ENCODE measurements at regions not wholly inside any gene's neighbourhood (a gene's known extent, or its start where the extent isn't known, plus 50 kb on each side); places are given as distances from the start of the nearest gene placed in this dataset.
A peak's percentile ranks its signal among the peaks of the same experiment; 100 is the strongest.

- TF ChIP-seq POLR2AphosphoS5 (IDR thresholded peaks at IDR 0.05; ENCODE audit: low read length) = peak; percentile 88
- TF ChIP-seq SUPT20H (IDR thresholded peaks at IDR 0.05; ENCODE audit: borderline replicate concordance, control insufficient read depth, low read depth, low read length) = no peak
- TF ChIP-seq, protein P1, sequence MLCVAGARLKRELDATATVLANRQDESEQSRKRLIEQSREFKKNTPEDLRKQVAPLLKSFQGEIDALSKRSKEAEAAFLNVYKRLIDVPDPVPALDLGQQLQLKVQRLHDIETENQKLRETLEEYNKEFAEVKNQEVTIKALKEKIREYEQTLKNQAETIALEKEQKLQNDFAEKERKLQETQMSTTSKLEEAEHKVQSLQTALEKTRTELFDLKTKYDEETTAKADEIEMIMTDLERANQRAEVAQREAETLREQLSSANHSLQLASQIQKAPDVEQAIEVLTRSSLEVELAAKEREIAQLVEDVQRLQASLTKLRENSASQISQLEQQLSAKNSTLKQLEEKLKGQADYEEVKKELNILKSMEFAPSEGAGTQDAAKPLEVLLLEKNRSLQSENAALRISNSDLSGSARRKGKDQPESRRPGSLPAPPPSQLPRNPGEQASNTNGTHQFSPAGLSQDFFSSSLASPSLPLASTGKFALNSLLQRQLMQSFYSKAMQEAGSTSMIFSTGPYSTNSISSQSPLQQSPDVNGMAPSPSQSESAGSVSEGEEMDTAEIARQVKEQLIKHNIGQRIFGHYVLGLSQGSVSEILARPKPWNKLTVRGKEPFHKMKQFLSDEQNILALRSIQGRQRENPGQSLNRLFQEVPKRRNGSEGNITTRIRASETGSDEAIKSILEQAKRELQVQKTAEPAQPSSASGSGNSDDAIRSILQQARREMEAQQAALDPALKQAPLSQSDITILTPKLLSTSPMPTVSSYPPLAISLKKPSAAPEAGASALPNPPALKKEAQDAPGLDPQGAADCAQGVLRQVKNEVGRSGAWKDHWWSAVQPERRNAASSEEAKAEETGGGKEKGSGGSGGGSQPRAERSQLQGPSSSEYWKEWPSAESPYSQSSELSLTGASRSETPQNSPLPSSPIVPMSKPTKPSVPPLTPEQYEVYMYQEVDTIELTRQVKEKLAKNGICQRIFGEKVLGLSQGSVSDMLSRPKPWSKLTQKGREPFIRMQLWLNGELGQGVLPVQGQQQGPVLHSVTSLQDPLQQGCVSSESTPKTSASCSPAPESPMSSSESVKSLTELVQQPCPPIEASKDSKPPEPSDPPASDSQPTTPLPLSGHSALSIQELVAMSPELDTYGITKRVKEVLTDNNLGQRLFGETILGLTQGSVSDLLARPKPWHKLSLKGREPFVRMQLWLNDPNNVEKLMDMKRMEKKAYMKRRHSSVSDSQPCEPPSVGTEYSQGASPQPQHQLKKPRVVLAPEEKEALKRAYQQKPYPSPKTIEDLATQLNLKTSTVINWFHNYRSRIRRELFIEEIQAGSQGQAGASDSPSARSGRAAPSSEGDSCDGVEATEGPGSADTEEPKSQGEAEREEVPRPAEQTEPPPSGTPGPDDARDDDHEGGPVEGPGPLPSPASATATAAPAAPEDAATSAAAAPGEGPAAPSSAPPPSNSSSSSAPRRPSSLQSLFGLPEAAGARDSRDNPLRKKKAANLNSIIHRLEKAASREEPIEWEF (IDR thresholded peaks at IDR 0.05; ENCODE audit: insufficient replicate concordance, low read depth, low read length) = peak; percentile 96
- TF ChIP-seq, protein P2, sequence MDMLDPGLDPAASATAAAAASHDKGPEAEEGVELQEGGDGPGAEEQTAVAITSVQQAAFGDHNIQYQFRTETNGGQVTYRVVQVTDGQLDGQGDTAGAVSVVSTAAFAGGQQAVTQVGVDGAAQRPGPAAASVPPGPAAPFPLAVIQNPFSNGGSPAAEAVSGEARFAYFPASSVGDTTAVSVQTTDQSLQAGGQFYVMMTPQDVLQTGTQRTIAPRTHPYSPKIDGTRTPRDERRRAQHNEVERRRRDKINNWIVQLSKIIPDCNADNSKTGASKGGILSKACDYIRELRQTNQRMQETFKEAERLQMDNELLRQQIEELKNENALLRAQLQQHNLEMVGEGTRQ (IDR thresholded peaks at IDR 0.05; ENCODE audit: borderline replicate concordance, low read depth, low read length) = no peak
- TF ChIP-seq ZZZ3 (IDR thresholded peaks at IDR 0.05; ENCODE audit: control insufficient read depth, insufficient read length, low read depth) = no peak
- TF ChIP-seq MTA2 (IDR thresholded peaks at IDR 0.05; ENCODE audit: low read depth) = peak; percentile 85
- TF ChIP-seq IRF4 (IDR thresholded peaks at IDR 0.05; ENCODE audit: low read depth, low read length) = peak; percentile 98
- TF ChIP-seq PML (IDR thresholded peaks at IDR 0.05; ENCODE audit: low read length) = no peak
- TF ChIP-seq ZNF207 (IDR thresholded peaks at IDR 0.05; ENCODE audit: borderline replicate concordance) = peak; percentile 78; the same call in 1 of the 2 replicates
- TF ChIP-seq RB1 (IDR thresholded peaks at IDR 0.05; ENCODE audit: borderline replicate concordance) = peak; percentile 54; the same call in 1 of the 2 replicates
- TF ChIP-seq, protein P3, sequence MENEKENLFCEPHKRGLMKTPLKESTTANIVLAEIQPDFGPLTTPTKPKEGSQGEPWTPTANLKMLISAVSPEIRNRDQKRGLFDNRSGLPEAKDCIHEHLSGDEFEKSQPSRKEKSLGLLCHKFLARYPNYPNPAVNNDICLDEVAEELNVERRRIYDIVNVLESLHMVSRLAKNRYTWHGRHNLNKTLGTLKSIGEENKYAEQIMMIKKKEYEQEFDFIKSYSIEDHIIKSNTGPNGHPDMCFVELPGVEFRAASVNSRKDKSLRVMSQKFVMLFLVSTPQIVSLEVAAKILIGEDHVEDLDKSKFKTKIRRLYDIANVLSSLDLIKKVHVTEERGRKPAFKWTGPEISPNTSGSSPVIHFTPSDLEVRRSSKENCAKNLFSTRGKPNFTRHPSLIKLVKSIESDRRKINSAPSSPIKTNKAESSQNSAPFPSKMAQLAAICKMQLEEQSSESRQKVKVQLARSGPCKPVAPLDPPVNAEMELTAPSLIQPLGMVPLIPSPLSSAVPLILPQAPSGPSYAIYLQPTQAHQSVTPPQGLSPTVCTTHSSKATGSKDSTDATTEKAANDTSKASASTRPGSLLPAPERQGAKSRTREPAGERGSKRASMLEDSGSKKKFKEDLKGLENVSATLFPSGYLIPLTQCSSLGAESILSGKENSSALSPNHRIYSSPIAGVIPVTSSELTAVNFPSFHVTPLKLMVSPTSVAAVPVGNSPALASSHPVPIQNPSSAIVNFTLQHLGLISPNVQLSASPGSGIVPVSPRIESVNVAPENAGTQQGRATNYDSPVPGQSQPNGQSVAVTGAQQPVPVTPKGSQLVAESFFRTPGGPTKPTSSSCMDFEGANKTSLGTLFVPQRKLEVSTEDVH (IDR thresholded peaks at IDR 0.05; ENCODE audit: low read depth, partially characterized antibody) = peak; percentile 18
- TF ChIP-seq GATAD2B (conservative IDR thresholded peaks at IDR 0.05; ENCODE audit: low read depth) = peak; percentile 98
- TF ChIP-seq MYC (IDR thresholded peaks at IDR 0.05; ENCODE audit: insufficient read depth, insufficient read length, insufficient replicate concordance, low read length, severe bottlenecking) = peak; percentile 61
- 0 out of 2 replicates have a peak, but pooled peaks have one; percentile 6 for TF ChIP-seq POLR2AphosphoS2 (IDR thresholded peaks at IDR 0.05; ENCODE audit: low read depth, low read length)
- peak; percentile 60 for TF ChIP-seq SMAD1 (IDR thresholded peaks at IDR 0.05; ENCODE audit: low read depth, partially characterized antibody)
- peak; percentile 93 for TF ChIP-seq BCL11A (IDR thresholded peaks at IDR 0.05; ENCODE audit: low read depth, low read length)
- TF ChIP-seq MTA3 (IDR thresholded peaks at IDR 0.05; ENCODE audit: borderline replicate concordance, low read length) = no peak
- peak; percentile 84; the same call in 1 of the 2 replicates for TF ChIP-seq TCF3 (IDR thresholded peaks at IDR 0.05; ENCODE audit: borderline replicate concordance, insufficient read depth, low read depth, low read length)
- peak; percentile 39; the same call in 1 of the 2 replicates for TF ChIP-seq RAD21 (IDR thresholded peaks at IDR 0.05; ENCODE audit: insufficient read depth, low read depth, low read length)
- peak; percentile 95 to 99 for TF ChIP-seq EP300 (IDR thresholded peaks at IDR 0.05; ENCODE audit: borderline replicate concordance in 1 of 2, control insufficient read depth in 1 of 2, low read depth in 2 of 2, low read length in 2 of 2)
- TF ChIP-seq JUNB (IDR thresholded peaks at IDR 0.05) = peak; percentile 98
Observed at GRCh38 chr15:99511866-99512661, 53.7 kb upstream of the MEF2A start (continued).
